ENCODE measurements at regions not wholly inside any gene's neighbourhood (a gene's known extent, or its start where the extent isn't known, plus 50 kb on each side); places are given as distances from the start of the nearest gene placed in this dataset.

DNA sequence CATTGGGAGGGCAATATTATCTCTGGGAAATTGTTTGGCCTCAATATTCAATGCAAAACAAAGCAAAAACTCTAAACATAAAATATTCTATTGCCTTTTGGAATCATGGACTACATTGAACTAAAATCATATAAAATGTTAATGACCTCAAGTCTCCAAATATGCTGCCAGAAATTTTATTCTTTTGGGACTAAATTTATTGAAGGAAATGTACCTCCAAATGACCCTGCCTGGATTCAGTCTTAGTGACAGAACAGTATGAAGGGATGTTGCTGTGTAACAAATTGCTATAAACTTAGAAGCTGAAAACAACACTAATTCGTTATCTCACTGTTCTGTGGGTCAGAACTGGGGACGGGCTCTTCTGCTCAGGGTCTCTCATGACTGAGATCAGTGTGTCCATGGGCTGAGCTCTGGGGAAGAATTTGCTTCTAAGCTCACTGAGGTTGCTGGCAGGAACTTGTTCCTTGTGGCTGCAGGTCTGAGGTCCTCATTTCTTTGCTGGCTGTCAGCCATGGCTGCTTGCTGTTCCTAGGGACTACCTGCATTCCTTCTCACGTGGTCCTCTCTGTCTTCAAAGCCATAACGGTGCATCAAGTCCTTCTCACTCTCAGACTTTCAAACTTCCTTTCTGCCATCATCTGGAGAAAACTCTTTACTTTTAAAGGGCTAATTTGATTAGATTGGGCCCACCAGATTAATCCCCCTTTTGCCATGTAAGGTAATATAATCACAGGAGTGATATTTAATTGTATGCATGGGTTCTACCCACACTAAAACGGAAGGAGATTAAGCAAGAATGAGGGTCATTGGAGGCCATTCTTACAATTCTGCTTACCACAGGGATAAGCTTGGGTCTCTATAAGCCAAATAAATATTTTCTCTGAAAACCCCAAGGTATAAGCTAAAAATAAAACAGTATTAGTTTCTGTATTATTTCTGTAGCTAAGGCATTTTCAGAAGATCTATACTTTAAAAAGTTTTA lies 149.0 kb downstream of the ADCYAP1 start:
- Histone ChIP-seq H3K9ac (ENCODE audit: low read length) (no peak overlapping the region), H4K20me1 (ENCODE audit: insufficient read depth, low read length) (no peaks in the 10 kb centered on the region), H3K79me2 (ENCODE audit: insufficient read depth, low read length) (no peaks in the 10 kb centered on the region), H2AFZ (ENCODE audit: low read depth, low read length) (no peak overlapping the region), H3K36me3 (ENCODE audit: insufficient read depth, low read length) (no peaks in the 10 kb centered on the region), H3K9me3 (ENCODE audit: insufficient read depth, low read depth, low read length) (no peaks in the 10 kb centered on the region), H3K4me1 (ENCODE audit: insufficient read depth, low read length) (no peaks in the 10 kb centered on the region), H3K27me3 (ENCODE audit: insufficient read depth, low read length) (no peaks in the 10 kb centered on the region), H3K4me3 (ENCODE audit: insufficient read depth, low read depth, low read length) (no peak overlapping the region), H3K4me2 (ENCODE audit: low read length) (no peak overlapping the region), H3K27ac (ENCODE audit: low read depth, low read length) (no peak overlapping the region)
- Mint-ChIP-seq H3K27me3 (ENCODE audit: low read depth, unreplicated experiment) (no peaks in the 10 kb centered on the region), H3K27ac (ENCODE audit: unreplicated experiment) (no peak overlapping the region), H3K4me3 (ENCODE audit: unreplicated experiment) (no peak overlapping the region), H3K4me1 (ENCODE audit: low read depth, unreplicated experiment) (peaks cover 2% of the 10 kb centered on the region), H3K9me3 (ENCODE audit: unreplicated experiment) (peaks cover 9% of the 10 kb centered on the region), H3K36me3 (ENCODE audit: low read depth, unreplicated experiment) (no peaks in the 10 kb centered on the region)
- TF ChIP-seq CTCF (IDR thresholded peaks at IDR 0.05; ENCODE audit: insufficient read depth, low read depth, low read length) (no peak), EZH2 (IDR thresholded peaks at IDR 0.05; ENCODE audit: insufficient read depth, low read length) (no peak)
- DNase-seq (ENCODE audit: low read depth) (no peak), FAIRE-seq (no peak)

DNA sequence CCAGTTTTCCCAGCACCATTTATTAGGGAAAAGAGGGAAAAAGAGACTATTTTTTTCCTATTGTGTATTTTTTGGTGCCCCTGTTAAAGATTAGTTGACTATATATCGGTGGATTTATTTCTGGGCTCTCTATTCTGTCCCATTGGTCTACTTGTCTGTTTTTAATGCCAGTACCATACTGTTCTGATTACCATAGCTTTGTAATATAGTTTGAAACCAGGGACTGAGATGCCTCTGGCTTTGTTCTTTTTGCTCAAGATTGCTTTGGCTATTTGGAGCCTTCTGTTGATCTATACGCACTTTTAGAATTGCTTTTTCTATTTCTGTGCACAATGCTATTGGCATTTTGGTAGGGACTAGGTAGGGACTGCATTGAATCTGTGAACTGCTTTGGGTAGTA lies 151.7 kb downstream of the ADCYAP1 start:
- H3K27ac Mint-ChIP-seq (ENCODE audit: unreplicated experiment) = no peak overlapping the region
- TF ChIP-seq EZH2 (IDR thresholded peaks at IDR 0.05; ENCODE audit: insufficient read depth, low read length) (no peak), CTCF (IDR thresholded peaks at IDR 0.05; ENCODE audit: insufficient read depth, low read depth, low read length) (no peak)
- H3K27me3 ChIP-seq (ENCODE audit: insufficient read depth, low read length) = no peaks in the 10 kb centered on the region
- H3K9me3 Mint-ChIP-seq (ENCODE audit: unreplicated experiment) = peaks cover 11% of the 10 kb centered on the region
- no peak overlapping the region for H3K27ac ChIP-seq (ENCODE audit: low read depth, low read length)
- H3K79me2 ChIP-seq (ENCODE audit: insufficient read depth, low read length) = no peaks in the 10 kb centered on the region
- no peaks in the 10 kb centered on the region for H3K4me1 Mint-ChIP-seq (ENCODE audit: low read depth, unreplicated experiment)
- H4K20me1 ChIP-seq (ENCODE audit: insufficient read depth, low read length) = no peaks in the 10 kb centered on the region
- DNase-seq (ENCODE audit: low read depth) (no peak), FAIRE-seq (no peak)
- no peak overlapping the region for H3K9ac ChIP-seq (ENCODE audit: low read length)
- no peak overlapping the region for H3K4me3 Mint-ChIP-seq (ENCODE audit: unreplicated experiment)
- H3K4me1 ChIP-seq (ENCODE audit: insufficient read depth, low read length) = no peaks in the 10 kb centered on the region
- no peaks in the 10 kb centered on the region for H3K36me3 ChIP-seq (ENCODE audit: insufficient read depth, low read length)
- no peak overlapping the region for H2AFZ ChIP-seq (ENCODE audit: low read depth, low read length)
- H3K27me3 Mint-ChIP-seq (ENCODE audit: low read depth, unreplicated experiment) = no peaks in the 10 kb centered on the region
- H3K4me3 ChIP-seq (ENCODE audit: insufficient read depth, low read depth, low read length) = no peak overlapping the region
- no peaks in the 10 kb centered on the region for H3K36me3 Mint-ChIP-seq (ENCODE audit: low read depth, unreplicated experiment)
- H3K4me2 ChIP-seq (ENCODE audit: low read length) = no peak overlapping the region
- no peaks in the 10 kb centered on the region for H3K9me3 ChIP-seq (ENCODE audit: insufficient read depth, low read depth, low read length)

DNA sequence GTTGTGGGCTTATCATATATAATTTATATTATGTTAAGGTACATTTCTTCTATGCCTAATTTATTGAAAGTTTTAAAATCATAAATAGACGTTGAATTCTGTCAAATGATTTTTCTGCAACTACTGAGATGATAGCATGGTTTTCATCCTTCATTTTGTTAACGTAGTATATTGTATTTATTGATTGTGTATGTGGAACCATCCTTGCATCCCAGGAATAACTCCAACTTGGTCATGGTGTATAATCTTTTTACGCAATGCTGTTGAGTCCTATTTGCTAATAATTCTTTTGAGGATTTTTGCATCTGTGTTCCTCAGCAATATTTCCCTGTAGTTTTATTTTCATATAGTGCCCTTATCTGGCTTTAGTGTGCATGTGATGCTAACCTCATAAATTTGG lies 152.7 kb downstream of the ADCYAP1 start:
- no peak overlapping the region for H3K4me3 ChIP-seq (ENCODE audit: insufficient read depth, low read depth, low read length)
- H3K4me2 ChIP-seq (ENCODE audit: low read length) = no peak overlapping the region
- Mint-ChIP-seq H3K27me3 (ENCODE audit: low read depth, unreplicated experiment) (no peaks in the 10 kb centered on the region), H3K4me3 (ENCODE audit: unreplicated experiment) (no peak overlapping the region), H3K27ac (ENCODE audit: unreplicated experiment) (no peak overlapping the region), H3K4me1 (ENCODE audit: low read depth, unreplicated experiment) (no peaks in the 10 kb centered on the region), H3K36me3 (ENCODE audit: low read depth, unreplicated experiment) (no peaks in the 10 kb centered on the region), H3K9me3 (ENCODE audit: unreplicated experiment) (peaks cover 12% of the 10 kb centered on the region)
- H2AFZ ChIP-seq (ENCODE audit: low read depth, low read length) = no peak overlapping the region
- no peaks in the 10 kb centered on the region for H4K20me1 ChIP-seq (ENCODE audit: insufficient read depth, low read length)
- H3K36me3 ChIP-seq (ENCODE audit: insufficient read depth, low read length) = no peaks in the 10 kb centered on the region
- DNase-seq (ENCODE audit: low read depth) (no peak), FAIRE-seq (no peak)
- H3K9ac ChIP-seq (ENCODE audit: low read length) = no peak overlapping the region
- no peaks in the 10 kb centered on the region for H3K4me1 ChIP-seq (ENCODE audit: insufficient read depth, low read length)
- H3K79me2 ChIP-seq (ENCODE audit: insufficient read depth, low read length) = no peaks in the 10 kb centered on the region
- H3K27ac ChIP-seq (ENCODE audit: low read depth, low read length) = no peak overlapping the region
- no peaks in the 10 kb centered on the region for H3K9me3 ChIP-seq (ENCODE audit: insufficient read depth, low read depth, low read length)
- TF ChIP-seq EZH2 (IDR thresholded peaks at IDR 0.05; ENCODE audit: insufficient read depth, low read length) (no peak), CTCF (IDR thresholded peaks at IDR 0.05; ENCODE audit: insufficient read depth, low read depth, low read length) (no peak)
- no peaks in the 10 kb centered on the region for H3K27me3 ChIP-seq (ENCODE audit: insufficient read depth, low read length)

All from astrocyte (in vitro differentiated cells and primary cell).